WERI-Rb-1 (cell line): ENCODE measurements at regions not wholly inside any gene's neighbourhood (a gene's known extent, or its start where the extent isn't known, plus 50 kb on each side); places are given as distances from the start of the nearest gene placed in this dataset.
A peak's percentile ranks its signal among the peaks of the same experiment; 100 is the strongest.

Experiments
- DNase-seq: peaks from one replicate; pipeline ENCODE4 v3.0.0-alpha.2; 2020
- H3K27ac ChIP-seq: fragments of 250-450 bp; sonication (Bioruptor Pico); 2 replicates; pipeline ENCODE4 v1.5.1; 2020; ENCODE audit warnings: mild to moderate bottlenecking, moderate library complexity
- H3K27me3 ChIP-seq: fragments of 250-450 bp; sonication (Bioruptor Pico); 2 replicates; pipeline ENCODE4 v1.5.1; 2021; ENCODE audit warnings: mild to moderate bottlenecking, low read depth, moderate library complexity; ENCODE audit not compliant: insufficient read depth, severe bottlenecking
- H3K36me3 ChIP-seq: fragments of 250-450 bp; sonication (Bioruptor Pico); 2 replicates; pipeline ENCODE4 v1.5.1; 2020; ENCODE audit warnings: mild to moderate bottlenecking, moderate library complexity
- H3K4me3 ChIP-seq: 2 replicates; pipeline ENCODE4 v1.5.1; 2011; ENCODE audit warnings: low read depth, mild to moderate bottlenecking, control low read depth, low read length
- H3K9me3 ChIP-seq: fragments of 250-450 bp; sonication (Bioruptor Pico); 2 replicates; pipeline ENCODE4 v1.5.1; 2021; ENCODE audit warnings: mild to moderate bottlenecking, moderate library complexity; ENCODE audit not compliant: severe bottlenecking
- CTCF ChIP-seq: IDR thresholded peaks from 2 replicates; pipeline ENCODE4 v1.5.1; 2011; ENCODE audit warnings: low read depth, mild to moderate bottlenecking, control low read depth, inconsistent platforms, low read length

GRCh38 chr10:78594559-78595268 lies 474.1 kb upstream of the ZMIZ1 start:
- no peaks in the 10 kb centered on the region for H3K27me3 ChIP-seq
- DNase-seq, result no peak
- H3K27ac ChIP-seq, result no peak overlapping the region
- H3K9me3 ChIP-seq, result no peaks in the 10 kb centered on the region
- no peak overlapping the region for H3K4me3 ChIP-seq
- H3K36me3 ChIP-seq, result no peaks in the 10 kb centered on the region
- TF ChIP-seq CTCF, result no peak

- Histone ChIP-seq H3K27me3 (no peaks in the 10 kb centered on the region), H3K4me3 (no peak overlapping the region), H3K36me3 (no peaks in the 10 kb centered on the region), H3K9me3 (no peaks in the 10 kb centered on the region), H3K27ac (no peak overlapping the region)
- no peak for DNase-seq
- no peak for TF ChIP-seq CTCF
These were observed 473.5 kb upstream of the ZMIZ1 start for GRCh38 chr10:78595269-78595619.

- H3K36me3 ChIP-seq, result no peaks in the 10 kb centered on the region
- no peaks in the 10 kb centered on the region for H3K27me3 ChIP-seq
- H3K4me3 ChIP-seq, result no peak overlapping the region
- DNase-seq, result no peak
- H3K27ac ChIP-seq, result no peak overlapping the region
- no peak for TF ChIP-seq CTCF
- no peaks in the 10 kb centered on the region for H3K9me3 ChIP-seq
These were observed 472.2 kb upstream of the ZMIZ1 start for GRCh38 chr10:78596556-78596955.

GRCh38 chr10:78597796-78598555 lies 470.8 kb upstream of the ZMIZ1 start:
- no peaks in the 10 kb centered on the region for H3K9me3 ChIP-seq
- no peak for TF ChIP-seq CTCF
- no peak overlapping the region for H3K27ac ChIP-seq
- H3K27me3 ChIP-seq, result no peaks in the 10 kb centered on the region
- no peaks in the 10 kb centered on the region for H3K36me3 ChIP-seq
- no peak overlapping the region for H3K4me3 ChIP-seq
- DNase-seq, result no peak

- TF ChIP-seq CTCF, result 0 out of 2 replicates have a peak, but pooled peaks have one; percentile 12
- no peaks in the 10 kb centered on the region for H3K9me3 ChIP-seq
- DNase-seq, result no peak
- no peaks in the 10 kb centered on the region for H3K36me3 ChIP-seq
- H3K27ac ChIP-seq, result no peak overlapping the region
- no peak overlapping the region for H3K4me3 ChIP-seq
- H3K27me3 ChIP-seq, result no peaks in the 10 kb centered on the region
These were observed 469.5 kb upstream of the ZMIZ1 start for GRCh38 chr10:78599122-78599853.
